Globus pallidus (tissue), 1 donor: ENCODE measurements at regions not wholly inside any gene's neighbourhood (a gene's known extent, or its start where the extent isn't known, plus 50 kb on each side); places are given as distances from the start of the nearest gene placed in this dataset.

Experiments
- DNase-seq: peaks from one replicate; pipeline ENCODE4 v3.0.0-alpha.2; 2015; ENCODE audit warnings: low spot score

DNA sequence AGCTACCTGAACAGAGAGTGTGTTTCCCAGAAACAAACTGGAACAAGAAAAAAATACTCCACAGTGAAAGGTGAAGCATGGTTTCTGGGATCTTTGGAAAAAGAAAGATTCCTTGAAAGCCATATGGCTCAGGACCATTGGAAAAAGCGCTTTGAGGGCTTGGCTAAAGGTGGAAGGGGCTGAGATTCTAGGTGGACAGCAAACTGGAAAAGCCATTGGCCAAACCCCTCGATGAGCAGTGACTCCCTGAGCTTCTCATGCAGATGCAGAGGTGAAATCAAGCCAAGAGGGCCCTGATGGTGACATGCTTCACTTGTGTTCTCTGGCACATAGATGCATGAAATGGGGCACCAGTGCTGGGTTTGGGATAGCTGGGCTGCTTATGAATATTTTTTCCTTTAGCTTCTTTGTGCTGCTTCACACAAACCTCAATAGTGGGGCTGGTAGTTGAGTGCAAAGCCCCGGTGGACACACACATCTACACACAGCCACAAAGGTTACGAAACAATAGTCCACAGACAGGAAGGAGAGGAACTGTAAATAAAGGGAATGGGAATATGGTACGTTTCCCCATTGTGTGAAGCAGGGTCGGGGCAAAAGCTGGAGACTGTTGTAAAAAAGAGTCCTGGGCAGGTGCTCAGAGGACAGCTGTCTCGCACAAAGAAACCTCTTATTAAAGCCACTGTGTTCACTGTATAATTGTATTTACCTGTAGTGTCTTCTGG, 117.8 kb downstream of the FOXA2 start:
- DNase-seq, result no peak

DNA sequence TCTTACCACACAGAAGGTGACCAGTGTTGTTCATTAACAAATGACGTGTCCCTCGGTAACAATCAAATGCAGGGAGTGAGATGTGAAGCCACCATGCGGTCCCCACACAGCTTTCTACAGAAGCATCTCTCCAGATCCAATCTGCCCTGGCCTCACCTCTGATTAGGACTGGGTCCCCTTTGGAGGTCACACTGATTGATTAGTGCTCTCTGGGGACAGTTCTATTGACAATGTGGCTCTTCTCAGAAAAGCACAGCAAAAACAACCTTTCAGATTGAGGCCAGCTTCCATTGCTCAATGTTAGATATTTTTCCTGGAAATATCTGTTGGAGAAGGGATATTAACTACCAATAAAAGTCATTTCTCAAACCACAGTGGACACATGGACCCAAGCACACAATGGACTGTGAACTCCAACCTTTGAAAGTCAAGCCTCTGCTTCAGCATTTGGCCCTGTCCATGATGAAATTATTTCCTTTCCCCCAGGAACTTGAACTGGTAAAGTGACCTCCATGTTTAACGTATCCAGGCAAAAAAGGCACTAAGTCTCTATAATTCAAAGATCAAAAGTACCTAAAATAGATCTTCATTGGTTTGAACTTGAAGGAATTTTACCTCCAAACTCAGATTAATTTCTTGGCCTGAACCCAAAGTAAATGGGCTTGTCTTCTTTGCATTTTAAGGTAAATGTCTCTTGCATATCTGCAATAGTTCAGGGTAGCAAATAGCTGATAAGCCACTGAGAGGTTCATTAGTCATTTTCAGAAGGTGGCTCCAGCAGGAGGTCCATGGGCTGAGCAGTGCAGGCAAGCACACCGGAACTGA, 118.5 kb downstream of the FOXA2 start:
- DNase-seq, result no peak

GRCh38 chr20:22464312-22465003, 119.9 kb downstream of the FOXA2 start:
- DNase-seq, result no peak

- no peak for DNase-seq
Observed at GRCh38 chr20:22462975-22463914, 121.1 kb downstream of the FOXA2 start.

GRCh38 chr20:22460803-22461202, 123.6 kb downstream of the FOXA2 start:
- no peak for DNase-seq

DNA sequence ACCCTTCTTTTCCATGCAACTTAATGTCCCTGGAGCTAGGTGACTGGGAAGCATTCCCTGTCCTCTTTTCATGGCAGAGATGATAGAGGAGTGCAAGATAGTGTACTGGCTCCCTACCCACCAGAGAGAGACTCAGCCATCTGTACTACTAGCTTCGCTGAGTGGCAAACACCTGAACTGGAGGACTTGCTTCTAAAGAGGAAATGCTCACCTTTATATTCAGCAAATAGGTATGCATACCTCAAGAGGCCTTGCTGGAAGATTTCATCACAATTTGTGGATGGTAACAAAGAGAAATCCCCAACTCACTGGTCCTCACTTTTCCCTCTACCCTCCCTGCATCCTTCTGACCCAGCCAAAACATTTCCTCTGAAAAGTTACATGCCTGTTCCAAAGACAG, 124.1 kb downstream of the FOXA2 start:
- no peak for DNase-seq

DNA sequence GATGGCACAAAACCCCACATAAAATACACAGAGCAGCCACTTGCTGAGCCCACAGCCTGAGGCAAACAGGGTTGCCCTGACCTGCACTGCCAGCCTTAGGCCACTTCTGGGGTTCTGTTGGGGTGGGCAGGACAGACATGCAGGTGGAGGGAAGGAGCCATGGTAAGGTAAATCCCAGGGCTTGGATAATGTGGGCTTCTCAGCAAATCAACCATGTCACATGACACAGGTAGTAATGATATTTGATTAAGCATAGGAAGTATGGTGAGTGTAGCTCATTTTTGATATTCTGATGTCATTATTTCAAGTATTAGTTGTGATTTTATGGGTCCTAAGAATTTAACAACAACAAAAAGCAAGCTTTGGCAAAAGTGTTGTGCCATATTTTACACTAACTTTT, 124.6 kb downstream of the FOXA2 start:
- DNase-seq, result no peak

DNA sequence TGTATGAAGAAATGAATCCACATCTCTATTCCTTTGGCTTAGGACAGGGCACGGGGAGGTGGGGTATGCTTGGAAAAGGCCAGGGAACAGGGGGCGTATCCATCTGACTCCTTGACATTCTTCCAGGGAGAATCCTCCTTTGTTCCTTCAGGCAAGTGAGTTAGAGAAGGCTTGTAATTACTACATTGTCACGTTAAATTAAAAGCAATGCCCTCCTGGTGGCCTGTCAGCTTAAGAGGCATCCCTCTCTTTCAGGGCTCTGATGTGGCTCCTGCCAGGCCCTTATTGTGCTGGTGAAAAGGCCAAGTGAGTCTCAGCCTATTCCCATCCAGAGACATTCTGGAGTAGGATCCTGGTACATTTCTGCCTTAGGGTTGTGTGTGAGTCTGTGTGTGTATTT, 128.3 kb downstream of the FOXA2 start:
- DNase-seq, result no peak

GRCh38 chr20:22455259-22455658, 129.1 kb downstream of the FOXA2 start:
- no peak for DNase-seq

DNA sequence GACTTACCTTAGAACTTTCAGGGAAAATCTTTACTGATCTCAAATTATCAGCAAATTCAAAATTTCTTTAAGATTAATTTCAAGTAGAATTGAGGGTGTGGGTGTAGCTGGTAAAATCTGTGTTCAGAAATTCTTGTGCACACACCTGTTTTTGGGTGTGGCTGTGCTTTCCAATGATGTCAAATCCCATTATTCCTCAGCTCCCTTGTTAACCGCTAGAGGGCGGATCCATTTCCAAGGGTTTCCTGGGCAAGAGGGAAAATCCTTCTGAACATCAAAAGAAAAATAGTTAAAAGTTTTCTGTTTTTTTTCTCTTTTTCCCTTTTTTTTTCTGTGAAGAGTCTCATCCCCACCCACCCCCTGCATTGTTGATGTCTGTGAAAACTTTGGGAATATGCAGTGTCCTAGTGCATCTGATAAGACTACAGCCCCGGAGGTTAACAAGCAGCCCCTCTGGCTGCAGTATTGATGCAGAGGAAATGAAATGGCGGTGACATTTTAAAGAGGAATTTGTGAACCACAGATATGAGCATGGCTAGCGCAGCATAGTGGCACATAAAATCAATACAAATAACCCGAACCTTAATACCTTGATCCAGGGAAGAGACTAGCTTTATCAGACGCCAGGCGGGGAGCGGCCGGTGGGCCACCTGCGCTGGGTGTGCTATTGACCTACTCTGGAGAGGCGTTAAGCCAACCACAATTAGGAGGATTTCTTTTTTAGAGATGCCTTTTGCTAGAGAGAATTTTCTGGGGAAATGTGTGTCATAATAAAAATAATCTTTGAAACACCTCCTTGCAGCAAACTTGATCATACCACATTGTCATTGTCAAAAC, 130.9 kb downstream of the FOXA2 start:
- no peak for DNase-seq

GRCh38 chr20:22452442-22453011, 131.8 kb downstream of the FOXA2 start:
- no peak for DNase-seq

DNA sequence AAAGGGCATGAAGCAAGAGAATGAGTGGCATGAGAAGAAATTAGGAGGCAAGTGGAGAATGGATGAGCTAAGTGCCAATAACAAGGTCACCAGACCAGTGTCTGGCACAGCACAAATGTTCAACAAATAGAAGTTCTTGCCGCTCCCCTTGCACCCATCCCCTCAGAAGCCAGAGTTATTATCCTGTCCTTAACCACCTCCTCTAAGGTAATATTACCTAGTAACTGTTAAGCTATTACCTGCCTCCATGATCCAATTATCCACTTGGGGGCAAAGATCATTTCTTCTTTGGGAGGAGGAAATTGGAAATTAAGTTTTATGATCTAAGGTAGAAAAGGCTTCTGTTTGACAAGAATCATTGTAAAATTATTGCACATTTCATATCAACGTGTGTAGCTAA, 133.8 kb downstream of the FOXA2 start:
- DNase-seq, result no peak

DNA sequence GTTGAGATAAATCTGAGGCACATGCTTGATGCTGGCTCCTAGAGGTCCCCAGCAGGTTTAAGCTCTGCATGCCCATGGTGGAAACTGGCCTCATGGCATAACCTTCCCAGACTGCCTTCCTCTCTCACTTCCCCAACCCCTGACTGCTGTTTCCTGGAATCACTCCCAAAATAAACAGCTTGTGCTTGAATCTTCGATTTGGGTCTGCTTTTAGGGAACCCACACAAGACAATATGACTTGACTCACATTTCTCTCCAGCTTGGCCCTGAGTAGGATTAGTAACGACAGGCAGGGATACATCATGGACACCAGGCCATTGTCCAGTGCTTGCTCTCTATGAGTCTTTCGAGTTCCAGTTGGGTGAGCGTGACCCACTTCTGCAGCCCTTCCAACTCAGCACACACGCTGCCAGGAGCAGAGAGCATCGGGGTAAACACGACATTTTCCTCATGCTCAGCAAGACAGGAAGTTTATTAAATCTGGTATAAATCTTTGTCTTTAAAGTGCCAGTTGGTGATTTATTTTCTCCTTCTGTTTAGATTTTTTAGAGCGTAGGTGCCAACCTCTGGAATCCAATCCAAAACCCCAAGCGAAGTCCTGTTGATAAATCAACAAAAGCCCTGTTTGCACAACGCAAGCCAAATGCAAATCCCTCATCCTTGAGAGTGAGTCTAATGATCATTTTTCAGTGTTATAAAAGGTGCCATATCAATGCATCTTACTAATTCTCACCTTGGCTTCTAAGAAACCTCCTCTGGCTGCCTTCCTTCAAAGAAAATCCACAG, 135.0 kb downstream of the FOXA2 start:
- DNase-seq, result peak; percentile 47

- no peak for DNase-seq
Observed at GRCh38 chr20:22447447-22447778, 137.0 kb downstream of the FOXA2 start.

GRCh38 chr20:22446613-22447446, 137.5 kb downstream of the FOXA2 start:
- no peak for DNase-seq

DNA sequence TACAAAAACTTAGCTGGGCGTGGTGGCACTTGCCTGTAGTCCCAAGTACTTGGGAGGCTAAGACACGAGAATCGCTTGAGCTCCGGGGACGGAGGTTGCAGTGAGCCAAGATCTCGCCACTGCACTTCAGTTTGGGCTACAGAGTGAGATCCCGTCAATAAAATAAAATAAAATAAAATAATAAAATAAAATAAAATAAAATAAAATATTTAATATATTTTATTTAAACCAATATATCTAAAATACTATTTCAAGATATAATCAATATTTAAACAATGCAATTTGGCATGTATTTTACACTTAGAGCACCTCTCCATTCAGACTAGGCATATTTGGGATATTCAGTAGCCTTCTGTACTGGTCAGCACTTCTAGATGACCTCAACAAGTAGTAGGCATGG, 142.1 kb downstream of the FOXA2 start:
- no peak for DNase-seq

GRCh38 chr20:22438926-22439325, 145.4 kb downstream of the FOXA2 start:
- DNase-seq, result no peak

DNA sequence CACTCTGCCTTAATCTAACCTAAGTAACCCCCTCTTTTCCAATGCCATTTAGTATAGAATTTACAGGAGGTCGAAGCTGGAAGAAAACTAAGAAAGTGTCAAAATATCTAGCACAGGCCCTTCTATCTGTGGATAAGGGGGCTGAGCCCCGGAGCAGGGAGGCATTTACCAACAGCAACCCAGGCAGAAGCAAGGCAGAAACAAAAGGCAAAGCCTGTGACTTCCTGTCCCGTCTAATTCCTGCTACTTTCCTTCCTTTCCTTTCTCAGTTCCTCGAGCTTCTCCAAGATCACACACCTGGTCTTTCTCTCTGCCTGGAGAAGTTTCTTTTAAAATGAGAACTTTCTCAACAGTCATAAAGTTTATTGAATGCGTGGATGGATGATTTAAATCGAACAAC, 146.0 kb downstream of the FOXA2 start:
- DNase-seq, result no peak

GRCh38 chr20:22437354-22437753, 147.0 kb downstream of the FOXA2 start:
- no peak for DNase-seq
